NCI-H1048 (cell line): ENCODE measurements at regions not wholly inside any gene's neighbourhood (a gene's known extent, or its start where the extent isn't known, plus 50 kb on each side); places are given as distances from the start of the nearest gene placed in this dataset.

Experiments
- DNase-seq: peaks from one replicate; lab custom pipeline; 2025; lab: John Stamatoyannopoulos, UW

GRCh38 chr5:73395256-73395655 lies 53.3 kb downstream of the FOXD1 start:
- no peak for DNase-seq

GRCh38 chr5:73394610-73395009 lies 54.0 kb downstream of the FOXD1 start:
- no peak for DNase-seq

- no peak for DNase-seq
Observed at GRCh38 chr5:73393611-73394489, 54.7 kb downstream of the FOXD1 start.

- no peak for DNase-seq
Observed at GRCh38 chr5:73392775-73393174, 55.8 kb downstream of the FOXD1 start.

- DNase-seq = no peak
Observed at GRCh38 chr5:73391441-73391881, 57.1 kb downstream of the FOXD1 start.

- DNase-seq = no peak
Observed at GRCh38 chr5:73390972-73391371, 57.6 kb downstream of the FOXD1 start.

- no peak for DNase-seq
Observed at GRCh38 chr5:73388740-73389139, 59.8 kb downstream of the FOXD1 start.

- DNase-seq = no peak
Observed at GRCh38 chr5:73388306-73388684, 60.3 kb downstream of the FOXD1 start.

- no peak for DNase-seq
Observed at GRCh38 chr5:73387601-73388305, 60.8 kb downstream of the FOXD1 start.

- DNase-seq = no peak
Observed at GRCh38 chr5:73387149-73387591, 61.4 kb downstream of the FOXD1 start.

- no peak for DNase-seq
Observed at GRCh38 chr5:73384861-73385260, 63.7 kb downstream of the FOXD1 start.

GRCh38 chr5:73382401-73382740 lies 66.2 kb downstream of the FOXD1 start:
- no peak for DNase-seq

GRCh38 chr5:73381590-73382400 lies 66.8 kb downstream of the FOXD1 start:
- DNase-seq = no peak

- no peak for DNase-seq
Observed at GRCh38 chr5:73380710-73381589, 67.6 kb downstream of the FOXD1 start.

GRCh38 chr5:73380041-73380440 lies 68.5 kb downstream of the FOXD1 start:
- DNase-seq = no peak

- DNase-seq = no peak
Observed at GRCh38 chr5:73379435-73379834, 69.1 kb downstream of the FOXD1 start.

- DNase-seq = no peak
Observed at GRCh38 chr5:73378765-73379164, 69.8 kb downstream of the FOXD1 start.

- no peak for DNase-seq
Observed at GRCh38 chr5:73378070-73378469, 70.5 kb downstream of the FOXD1 start.

- no peak for DNase-seq
Observed at GRCh38 chr5:73376618-73377170, 71.9 kb downstream of the FOXD1 start.

- no peak for DNase-seq
Observed at GRCh38 chr5:73375949-73376348, 72.6 kb downstream of the FOXD1 start.

GRCh38 chr5:73375191-73375545 lies 73.4 kb downstream of the FOXD1 start:
- DNase-seq = no peak
